GM21515 (cell line): ENCODE measurements at regions not wholly inside any gene's neighbourhood (a gene's known extent, or its start where the extent isn't known, plus 50 kb on each side); places are given as distances from the start of the nearest gene placed in this dataset.

Experiments
- ATAC-seq: cut with Tn5 transposase; IDR thresholded peaks from one replicate; pipeline ENCODE4 v1.9.1; 2021; ENCODE audit not compliant: unreplicated experiment

DNA sequence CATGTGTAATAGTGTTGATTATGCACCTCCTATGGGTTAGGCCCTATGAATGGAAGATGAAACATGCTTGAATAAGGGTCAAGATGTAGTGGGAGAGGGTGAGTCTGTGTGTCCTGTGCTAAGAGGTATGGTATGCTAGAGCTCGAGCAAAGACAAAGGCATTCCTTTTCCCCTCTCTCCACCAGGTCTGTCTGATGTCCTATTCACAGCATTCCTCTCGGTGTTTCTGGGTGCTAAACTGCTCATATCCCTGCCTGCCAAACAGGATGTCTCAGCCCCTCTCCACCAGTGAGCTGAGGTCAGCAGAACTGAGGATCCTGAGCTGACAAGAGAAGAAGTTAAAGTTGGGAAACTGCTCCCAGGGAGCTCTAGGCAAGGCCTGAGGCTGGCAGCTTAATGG is 344.9 kb downstream of the TSN start:
- no peak for ATAC-seq

- ATAC-seq, result no peak
Observed at GRCh38 chr2:122100756-122101155, 345.3 kb downstream of the TSN start.

GRCh38 chr2:122101319-122101718 is 345.9 kb downstream of the TSN start:
- no peak for ATAC-seq

DNA sequence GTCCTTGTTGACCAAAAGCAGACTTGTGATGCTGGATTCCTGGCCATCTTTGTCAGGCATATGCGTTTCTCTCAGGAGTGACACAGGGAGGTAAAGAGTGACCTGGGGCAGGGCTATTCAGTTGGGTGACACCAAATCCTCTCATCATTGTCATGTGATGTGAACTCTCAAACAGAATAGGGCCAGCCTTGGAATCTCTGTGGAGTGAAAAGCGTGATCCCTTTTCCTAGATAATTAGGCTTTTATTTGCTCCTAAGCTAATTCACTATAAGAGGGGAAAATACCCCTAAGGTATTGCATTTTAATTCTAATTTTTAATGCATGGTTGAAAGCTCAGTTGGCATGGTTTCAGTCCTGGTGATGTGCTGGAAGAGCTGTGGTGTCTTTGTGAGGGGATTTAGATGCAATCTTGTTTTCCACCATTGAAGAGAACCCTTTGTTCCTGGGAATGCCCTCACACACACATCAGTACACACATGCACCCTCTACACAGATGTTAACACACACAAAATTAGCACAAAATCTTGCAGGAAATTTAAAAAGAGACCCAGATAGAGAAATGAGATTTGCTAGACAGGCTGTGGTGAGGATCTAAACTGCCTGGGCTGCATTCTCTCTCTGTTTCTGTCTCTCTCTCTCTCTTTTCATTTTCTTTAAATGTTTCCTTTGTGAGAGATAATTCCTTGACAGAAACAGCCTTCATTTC is 349.9 kb downstream of the TSN start:
- ATAC-seq, result no peak

- ATAC-seq, result no peak
Observed at GRCh38 chr2:122105877-122106206, 350.4 kb downstream of the TSN start.

DNA sequence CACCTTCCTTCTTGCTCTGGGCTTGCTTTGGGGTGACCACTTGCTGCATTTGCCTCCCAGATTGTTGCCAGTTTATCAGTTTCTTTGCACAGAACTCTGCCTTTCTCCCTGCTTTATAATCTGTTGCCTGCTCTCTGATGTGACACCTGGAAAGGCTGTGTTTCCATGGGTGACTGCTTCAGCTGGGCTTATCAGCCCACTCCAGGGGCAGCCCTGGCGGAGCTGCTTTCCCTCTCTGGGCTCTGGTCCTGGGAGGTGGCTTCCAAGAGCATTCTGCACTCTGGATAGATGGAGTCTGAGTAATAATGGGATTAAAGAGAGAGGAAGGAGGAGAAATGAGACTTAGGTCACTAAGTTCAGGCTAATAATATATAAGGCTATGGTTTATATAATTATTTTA is 352.7 kb downstream of the TSN start:
- ATAC-seq, result no peak

DNA sequence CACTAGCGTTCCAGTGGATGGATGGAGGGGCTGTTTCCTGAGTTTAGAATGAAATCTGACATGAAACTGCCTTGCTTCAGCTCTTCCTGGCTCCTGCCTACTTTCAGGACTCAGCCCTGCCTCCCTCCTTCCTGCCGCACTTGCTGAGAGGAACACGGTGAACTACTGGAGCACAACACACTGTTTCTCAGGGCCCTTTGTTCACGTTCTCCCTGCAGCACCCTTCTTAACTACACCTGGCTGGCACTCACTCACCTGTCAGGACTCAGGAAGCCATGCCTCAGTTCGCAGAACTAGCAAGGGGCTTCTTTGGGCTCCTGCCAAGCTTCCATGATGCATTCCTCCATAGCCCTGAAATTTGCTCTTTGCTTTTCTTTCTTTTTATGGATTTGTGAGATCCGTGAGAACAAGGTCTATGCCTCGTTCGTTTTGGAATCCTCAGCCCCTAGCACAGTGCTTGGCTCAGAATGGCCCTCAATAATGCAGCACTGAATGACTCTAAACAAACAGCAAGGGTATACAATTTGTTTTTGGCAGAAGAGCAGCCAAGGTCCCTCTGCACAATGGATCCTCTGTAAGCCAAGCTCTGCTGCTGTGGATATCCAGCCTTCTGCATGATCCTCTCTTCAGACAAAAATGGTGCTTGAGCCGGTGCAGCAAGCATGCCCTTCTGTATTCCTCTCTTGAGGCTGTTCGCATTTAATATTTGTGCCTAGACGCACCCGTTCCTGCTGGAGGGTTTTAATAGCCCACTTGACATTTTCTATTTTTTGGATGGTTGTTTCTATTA is 357.0 kb downstream of the TSN start:
- ATAC-seq, result no peak

DNA sequence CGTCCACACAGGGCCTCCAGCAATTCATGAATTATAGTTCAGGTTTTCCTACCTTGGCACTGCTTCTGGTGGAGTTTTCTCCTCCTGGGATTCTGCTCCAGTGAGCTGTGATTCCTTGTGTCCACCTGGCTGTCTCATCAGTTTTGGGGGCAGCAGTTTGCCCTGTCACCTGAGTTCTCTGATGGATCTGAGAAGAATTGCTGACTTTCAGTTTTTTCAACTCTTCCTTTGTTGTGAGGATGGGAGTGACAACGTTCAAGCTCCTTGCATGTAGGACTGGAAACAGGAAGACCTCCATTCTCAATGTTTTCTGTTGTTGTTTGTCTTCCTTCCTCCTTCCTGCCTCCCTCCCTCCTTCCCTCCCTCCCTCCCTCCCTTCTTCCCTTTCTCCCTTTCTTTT is 359.0 kb downstream of the TSN start:
- ATAC-seq, result no peak

DNA sequence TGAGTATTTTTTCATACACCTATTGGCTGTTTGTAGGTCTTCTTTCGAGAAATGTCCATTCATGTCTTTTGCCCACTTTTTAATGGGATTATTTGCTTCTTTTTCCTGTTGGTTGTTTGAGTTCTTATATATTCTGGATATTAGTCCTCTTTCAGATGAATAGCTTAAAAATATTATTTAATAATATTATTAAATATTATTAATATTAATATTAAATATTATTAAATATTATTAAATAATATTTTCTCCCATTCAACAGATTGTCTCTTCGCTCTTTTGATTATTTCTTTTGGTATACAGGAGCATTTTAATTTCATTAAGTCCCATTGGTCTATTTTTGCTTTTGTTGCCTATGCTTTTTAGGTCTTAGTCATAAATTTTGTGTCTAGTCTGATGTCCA is 361.9 kb downstream of the TSN start:
- no peak for ATAC-seq

DNA sequence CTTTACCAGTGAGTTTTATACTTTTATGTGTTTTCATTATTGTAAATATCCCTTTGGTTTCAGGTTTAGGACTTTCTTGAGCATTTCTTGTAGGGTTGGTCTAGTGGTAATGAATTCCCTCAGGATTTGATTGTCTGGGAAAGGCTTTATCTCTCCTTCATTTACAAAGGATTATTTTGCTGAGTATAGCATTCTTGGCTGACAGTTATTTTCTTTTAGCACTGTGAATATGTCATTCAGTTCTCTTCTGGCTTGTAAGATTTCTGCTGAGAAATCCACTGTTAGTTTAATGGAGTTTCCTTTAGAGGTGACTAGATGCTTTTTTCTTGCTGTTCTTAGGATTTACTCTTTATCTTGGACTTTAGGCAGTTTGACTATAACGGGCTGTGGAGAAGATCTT is 373.9 kb downstream of the TSN start:
- no peak for ATAC-seq

- ATAC-seq, result no peak
Observed at GRCh38 chr2:122132147-122132691, 376.8 kb downstream of the TSN start.

DNA sequence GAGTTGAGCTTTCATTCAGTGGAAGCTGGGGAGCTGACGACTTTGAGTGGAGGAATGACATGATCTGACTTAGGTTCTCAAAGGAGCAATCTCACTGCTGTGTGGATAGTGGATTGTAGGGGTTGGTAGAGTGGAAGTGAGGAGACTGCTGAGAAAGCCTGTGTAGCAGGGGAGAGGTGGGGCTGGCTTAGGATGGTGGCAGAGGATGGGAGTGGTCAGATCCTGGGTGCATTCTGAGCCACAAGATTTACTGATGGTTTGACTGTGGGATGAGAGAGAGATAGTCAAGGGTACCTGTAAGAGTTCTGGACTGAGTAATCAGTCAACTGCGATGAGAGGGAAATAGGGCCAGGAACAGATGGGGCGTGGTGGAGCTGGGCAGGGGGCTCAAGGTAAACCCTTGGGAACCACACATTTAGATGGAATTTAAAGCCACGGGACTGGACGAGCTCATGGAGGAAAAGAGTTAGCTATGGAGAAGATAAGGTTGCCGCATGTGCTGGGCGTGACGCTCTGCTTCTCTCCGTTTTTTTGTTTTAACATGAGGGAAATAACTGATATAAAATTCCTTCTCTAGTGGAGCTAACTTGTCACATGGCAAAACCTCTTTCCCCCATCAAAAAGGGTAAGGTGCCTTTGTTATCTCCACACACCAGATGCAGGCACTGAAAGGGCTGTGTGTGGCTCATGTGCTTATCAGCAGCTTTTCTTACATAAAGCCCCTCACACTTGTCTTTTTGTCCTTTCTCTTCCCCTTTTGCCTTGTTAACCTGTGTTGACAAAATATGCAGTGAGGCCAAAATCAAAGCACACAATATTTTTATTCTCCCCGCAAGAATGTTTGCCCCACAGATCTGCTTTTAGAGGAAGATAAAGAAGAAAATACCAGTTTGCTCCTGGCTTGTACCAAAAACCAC is 379.8 kb downstream of the TSN start:
- ATAC-seq, result no peak

DNA sequence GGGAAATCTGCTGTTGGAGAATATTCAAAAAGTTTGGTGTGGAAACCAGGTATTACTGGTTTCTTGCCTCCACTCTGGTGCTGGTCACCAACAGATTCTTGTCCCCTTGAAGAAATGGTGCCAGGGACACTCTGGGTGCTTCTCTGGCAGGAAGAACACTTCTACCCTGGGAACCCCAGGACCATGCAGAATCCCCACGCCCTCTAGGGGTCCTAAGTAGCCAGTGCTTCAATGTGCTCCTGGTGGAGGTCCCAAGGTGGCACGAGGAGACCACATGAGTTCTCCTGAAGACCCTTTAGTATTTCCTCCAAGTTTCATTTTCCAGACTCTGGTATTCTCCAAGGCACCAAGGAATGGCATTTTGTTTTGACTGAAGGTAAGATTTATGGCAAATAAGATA is 380.6 kb downstream of the TSN start:
- no peak for ATAC-seq

DNA sequence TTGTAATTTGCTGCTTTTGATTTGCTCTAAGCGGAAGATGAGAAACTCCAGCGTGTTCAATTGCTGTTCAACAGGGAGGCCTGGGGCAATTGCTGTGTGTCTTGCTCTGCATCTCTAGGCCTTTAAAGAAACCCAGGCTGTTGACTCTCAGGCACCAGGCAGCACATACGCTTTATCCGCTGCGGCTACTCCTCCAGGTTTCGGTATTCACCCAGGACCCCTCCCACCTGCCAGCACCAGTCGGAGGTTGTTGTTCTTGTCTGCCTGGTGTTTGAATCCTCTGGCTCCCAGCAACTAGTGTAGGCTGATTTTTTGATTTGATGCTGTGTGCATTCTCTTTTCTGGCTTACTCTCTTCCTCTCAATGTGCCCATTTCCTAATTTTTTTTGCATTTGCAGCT is 383.1 kb downstream of the TSN start:
- no peak for ATAC-seq

DNA sequence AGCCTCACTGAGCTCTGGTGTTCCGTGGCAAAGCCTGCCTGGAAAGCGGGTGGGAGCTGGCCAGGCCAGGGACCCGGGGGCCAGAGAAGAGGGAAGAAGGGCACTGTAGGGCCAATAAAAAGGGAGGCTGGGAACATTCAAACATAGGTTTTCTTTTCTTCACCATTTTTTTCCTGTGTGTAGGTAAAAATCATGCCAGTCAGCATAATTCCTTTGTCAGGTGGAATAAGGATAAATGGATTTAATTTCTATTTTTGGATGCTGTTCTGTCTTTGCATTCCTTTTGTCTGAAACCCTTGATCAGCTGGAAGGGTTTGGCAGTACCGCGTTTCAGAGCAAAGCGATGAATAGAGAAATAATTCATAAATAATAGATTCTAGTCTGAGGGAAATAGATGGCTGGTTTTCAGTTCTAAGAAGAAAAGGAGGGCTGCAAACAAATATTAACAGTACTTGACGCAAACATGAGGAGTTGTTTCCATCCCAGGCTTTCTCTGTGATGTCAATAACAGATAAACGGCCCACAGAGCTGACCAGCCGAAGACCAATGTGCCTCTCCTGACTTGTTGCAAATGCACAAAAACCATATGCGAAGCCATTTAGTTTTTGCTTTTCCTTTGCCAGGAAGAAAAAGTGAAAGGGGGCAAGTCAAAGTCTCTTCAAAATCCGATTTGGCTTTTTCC is 384.4 kb downstream of the TSN start:
- no peak for ATAC-seq

DNA sequence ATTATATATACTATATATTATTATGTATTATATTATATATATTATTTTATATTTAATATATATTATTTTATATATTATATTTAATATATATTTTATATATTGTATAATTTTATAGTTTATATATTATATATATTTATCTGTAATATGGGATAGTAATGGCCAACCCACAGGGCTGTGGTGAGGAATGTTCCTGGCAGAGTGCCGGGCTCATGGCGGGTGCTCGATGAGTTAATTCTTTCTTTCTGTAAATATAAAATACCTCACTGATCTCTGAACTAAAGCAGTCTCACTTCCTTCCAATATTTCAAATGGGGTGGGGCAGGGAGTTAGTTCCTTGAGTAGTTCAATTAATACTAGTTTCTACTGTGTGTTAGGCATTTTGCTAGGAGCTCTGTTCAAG is 389.4 kb downstream of the TSN start:
- no peak for ATAC-seq

DNA sequence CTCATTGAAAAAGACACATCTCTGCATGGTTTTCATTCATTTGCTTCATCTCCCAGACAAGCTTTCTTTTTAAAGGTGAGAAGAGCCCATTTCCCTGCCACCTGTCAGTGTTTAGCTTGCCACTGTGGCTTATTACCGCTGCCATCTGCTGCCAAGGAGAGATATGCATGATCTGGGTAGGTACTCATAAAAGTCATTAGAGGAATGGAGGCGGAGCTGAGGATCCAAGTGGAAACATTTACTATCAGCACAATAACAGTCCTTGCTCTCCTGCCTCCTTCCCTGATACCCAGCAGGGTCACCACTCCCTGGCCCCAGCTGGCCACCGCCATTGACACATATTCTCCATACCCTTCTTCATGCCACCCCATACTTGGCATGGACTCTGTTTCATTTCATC is 390.4 kb downstream of the TSN start:
- no peak for ATAC-seq

DNA sequence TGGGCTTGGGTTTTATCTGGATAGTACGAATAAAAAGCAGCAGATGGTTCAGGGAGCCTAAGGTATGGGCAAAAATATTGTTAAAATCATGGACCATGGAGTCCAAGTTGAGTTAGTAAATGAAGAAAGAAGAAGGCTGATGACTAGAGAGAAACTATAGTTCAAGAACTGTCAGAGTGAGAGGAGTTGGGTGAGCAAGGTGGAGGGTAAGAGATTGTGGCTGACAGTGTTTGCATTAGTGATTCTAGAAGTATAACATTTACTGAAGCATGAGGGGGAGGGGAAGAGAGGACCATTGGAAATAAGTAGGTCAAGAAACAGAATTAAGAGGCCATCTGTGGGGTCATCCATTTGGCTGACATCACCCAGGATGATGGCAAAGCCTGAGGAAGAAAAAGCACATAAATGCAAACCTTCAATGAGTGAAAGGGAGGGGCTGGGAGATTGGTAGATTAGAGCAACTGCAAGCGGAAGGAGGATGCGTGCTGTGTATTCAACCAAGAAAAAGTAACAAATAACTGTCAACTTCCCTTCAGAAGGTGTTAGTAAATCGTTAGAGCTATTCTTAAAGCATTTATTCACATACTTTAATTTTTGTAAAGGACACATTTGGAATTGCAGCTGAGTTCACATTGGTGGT is 392.8 kb downstream of the TSN start:
- ATAC-seq, result no peak

DNA sequence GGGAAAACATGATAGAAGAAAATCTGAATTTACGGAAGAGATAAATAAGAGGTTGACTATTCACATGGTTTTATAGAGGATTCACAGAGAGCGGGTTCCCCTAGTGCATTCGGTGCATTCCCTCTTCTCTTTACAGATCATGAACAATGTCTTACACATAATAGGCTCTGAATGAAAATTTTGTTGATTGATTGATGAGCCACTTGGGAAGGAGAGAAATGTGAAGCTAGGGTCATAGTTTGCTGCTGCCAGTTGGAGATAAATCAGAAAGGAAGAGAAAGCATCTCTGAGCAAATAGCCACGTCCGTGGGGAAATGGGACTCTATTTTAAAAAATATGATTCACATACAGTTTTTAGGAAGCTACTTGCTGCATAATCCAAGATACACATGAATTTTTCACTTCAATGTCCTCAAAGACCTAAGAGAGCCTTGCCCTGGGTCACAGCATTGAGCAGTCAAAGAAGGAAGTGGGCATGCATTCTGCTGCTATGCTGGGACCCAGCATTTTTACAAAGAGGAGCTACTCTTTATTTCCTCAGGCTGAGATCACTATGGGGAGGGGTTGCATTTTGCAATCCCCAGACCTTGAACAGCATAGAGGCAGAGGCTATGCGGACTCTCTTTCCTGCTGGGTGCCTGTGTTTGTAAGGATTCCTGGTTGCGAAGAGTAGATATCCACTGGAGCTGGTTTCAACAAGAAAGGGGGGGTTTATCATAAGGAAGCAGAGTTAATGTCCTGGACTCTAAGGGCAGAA is 395.3 kb downstream of the TSN start:
- ATAC-seq, result no peak

DNA sequence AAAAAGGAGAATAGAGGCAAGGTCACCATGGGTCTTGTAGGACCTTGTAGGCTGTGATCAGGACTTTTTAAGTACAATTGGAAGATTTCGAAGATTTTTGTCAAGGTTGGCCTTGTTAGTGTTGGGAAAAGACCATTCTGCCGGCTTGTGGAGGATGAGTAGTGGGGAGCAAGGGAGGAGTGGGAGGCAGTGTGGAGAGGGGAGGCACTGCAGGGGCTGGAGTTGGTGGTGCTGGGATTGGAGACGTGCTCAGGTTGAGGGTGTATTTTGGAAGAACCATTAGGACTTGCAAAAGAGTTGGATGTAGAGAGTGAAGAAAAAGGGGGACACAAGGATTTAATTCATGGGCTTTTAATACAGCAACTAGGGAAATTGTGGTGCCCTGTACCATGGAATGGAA is 397.1 kb downstream of the TSN start:
- ATAC-seq, result no peak
